ENCODE measurements at regions not wholly inside any gene's neighbourhood (a gene's known extent, or its start where the extent isn't known, plus 50 kb on each side); places are given as distances from the start of the nearest gene placed in this dataset.

- H3K27ac ChIP-seq (ENCODE audit: poor library complexity, severe bottlenecking), result no peak overlapping the region
- H3K4me1 ChIP-seq (ENCODE audit: insufficient read depth, poor library complexity, severe bottlenecking), result no peaks in the 10 kb centered on the region
- H3K4me3 ChIP-seq (ENCODE audit: severe bottlenecking), result no peak overlapping the region
- no peaks in the 10 kb centered on the region for H3K36me3 ChIP-seq (ENCODE audit: low read depth)
- H3K27me3 ChIP-seq (ENCODE audit: insufficient read depth, poor library complexity, severe bottlenecking), result no peaks in the 10 kb centered on the region
- TF ChIP-seq CTCF (IDR thresholded peaks at IDR 0.05; ENCODE audit: poor library complexity, severe bottlenecking), result no peak
- H3K9me3 ChIP-seq (ENCODE audit: severe bottlenecking), result no peaks in the 10 kb centered on the region
- ATAC-seq (ENCODE audit: low read depth) (no peak), DNase-seq (ENCODE audit: low spot score) (no peak)
Measured at GRCh38 chr11:45067966-45068365, 78.5 kb upstream of the PRDM11 start.

GRCh38 chr11:45071232-45071631, 75.2 kb upstream of the PRDM11 start:
- ATAC-seq (ENCODE audit: low read depth) (no peak), DNase-seq (ENCODE audit: low spot score) (no peak)
- H3K27ac ChIP-seq (ENCODE audit: poor library complexity, severe bottlenecking), result no peak overlapping the region
- H3K36me3 ChIP-seq (ENCODE audit: low read depth), result no peaks in the 10 kb centered on the region
- no peak for TF ChIP-seq CTCF (IDR thresholded peaks at IDR 0.05; ENCODE audit: poor library complexity, severe bottlenecking)
- H3K9me3 ChIP-seq (ENCODE audit: severe bottlenecking), result no peaks in the 10 kb centered on the region
- H3K4me3 ChIP-seq (ENCODE audit: severe bottlenecking), result no peak overlapping the region
- no peaks in the 10 kb centered on the region for H3K4me1 ChIP-seq (ENCODE audit: insufficient read depth, poor library complexity, severe bottlenecking)
- H3K27me3 ChIP-seq (ENCODE audit: insufficient read depth, poor library complexity, severe bottlenecking), result no peaks in the 10 kb centered on the region

GRCh38 chr11:45073685-45074141, 72.7 kb upstream of the PRDM11 start:
- DNase-seq (ENCODE audit: low spot score) (no peak), ATAC-seq (ENCODE audit: low read depth) (no peak)
- TF ChIP-seq CTCF (IDR thresholded peaks at IDR 0.05; ENCODE audit: poor library complexity, severe bottlenecking), result no peak
- Histone ChIP-seq H3K27ac (ENCODE audit: poor library complexity, severe bottlenecking) (no peak overlapping the region), H3K27me3 (ENCODE audit: insufficient read depth, poor library complexity, severe bottlenecking) (no peaks in the 10 kb centered on the region), H3K9me3 (ENCODE audit: severe bottlenecking) (no peaks in the 10 kb centered on the region), H3K4me1 (ENCODE audit: insufficient read depth, poor library complexity, severe bottlenecking) (no peaks in the 10 kb centered on the region), H3K4me3 (ENCODE audit: severe bottlenecking) (no peak overlapping the region), H3K36me3 (ENCODE audit: low read depth) (no peaks in the 10 kb centered on the region)

- H3K27me3 ChIP-seq (ENCODE audit: insufficient read depth, poor library complexity, severe bottlenecking), result no peaks in the 10 kb centered on the region
- no peak overlapping the region for H3K4me3 ChIP-seq (ENCODE audit: severe bottlenecking)
- H3K9me3 ChIP-seq (ENCODE audit: severe bottlenecking), result no peaks in the 10 kb centered on the region
- ATAC-seq (ENCODE audit: low read depth) (no peak), DNase-seq (ENCODE audit: low spot score) (no peak)
- TF ChIP-seq CTCF (IDR thresholded peaks at IDR 0.05; ENCODE audit: poor library complexity, severe bottlenecking), result no peak
- H3K27ac ChIP-seq (ENCODE audit: poor library complexity, severe bottlenecking), result no peak overlapping the region
- H3K4me1 ChIP-seq (ENCODE audit: insufficient read depth, poor library complexity, severe bottlenecking), result no peaks in the 10 kb centered on the region
- H3K36me3 ChIP-seq (ENCODE audit: low read depth), result no peaks in the 10 kb centered on the region
Measured at GRCh38 chr11:45075519-45075918, 70.9 kb upstream of the PRDM11 start.

GRCh38 chr11:45075952-45076351, 70.5 kb upstream of the PRDM11 start:
- no peak overlapping the region for H3K27ac ChIP-seq (ENCODE audit: poor library complexity, severe bottlenecking)
- no peaks in the 10 kb centered on the region for H3K9me3 ChIP-seq (ENCODE audit: severe bottlenecking)
- ATAC-seq (ENCODE audit: low read depth) (no peak), DNase-seq (ENCODE audit: low spot score) (no peak)
- H3K4me1 ChIP-seq (ENCODE audit: insufficient read depth, poor library complexity, severe bottlenecking), result no peaks in the 10 kb centered on the region
- no peaks in the 10 kb centered on the region for H3K36me3 ChIP-seq (ENCODE audit: low read depth)
- H3K4me3 ChIP-seq (ENCODE audit: severe bottlenecking), result no peak overlapping the region
- no peaks in the 10 kb centered on the region for H3K27me3 ChIP-seq (ENCODE audit: insufficient read depth, poor library complexity, severe bottlenecking)
- no peak for TF ChIP-seq CTCF (IDR thresholded peaks at IDR 0.05; ENCODE audit: poor library complexity, severe bottlenecking)

Data from RWPE2 (cell line).